Gastrocnemius medialis (tissue), 4 donors: ENCODE measurements at regions not wholly inside any gene's neighbourhood (a gene's known extent, or its start where the extent isn't known, plus 50 kb on each side); places are given as distances from the start of the nearest gene placed in this dataset.

Experiments used
- ATAC-seq, 2 donors: fragments of 150-250 bp; one replicate each; pipeline ENCODE4 v1.9.1; 2016
- DNase-seq, 2 donors: peaks; one replicate each; pipeline ENCODE4 v3.0.0-alpha.2; 2019
- H3K27ac ChIP-seq, 4 donors: fragments of 200-600 bp; sonication (generic); 1 replicate in 1 of 4; 2 replicates in 3 of 4; pipeline ENCODE4 v1.5.1; 2016 to 2018; ENCODE audit warnings: mild to moderate bottlenecking in 2 of 4, moderate library complexity in 1 of 4
- H3K27me3 ChIP-seq, 3 donors: fragments of 200-600 bp; sonication (generic) in 2 of 3; 1 replicate in 1 of 3; 2 replicates in 2 of 3; pipeline versions ENCODE4 v1.5.1 to v1.6.0; 2016 to 2019; ENCODE audit warnings: mild to moderate bottlenecking in 1 of 3, moderate library complexity in 1 of 3
- H3K36me3 ChIP-seq, 2 donors: fragments of 200-600 bp; sonication (generic) in 1 of 2; one replicate each; pipeline ENCODE4 v1.5.1; 2017 to 2018
- H3K4me1 ChIP-seq, 2 donors: fragments of 200-600 bp; sonication (generic) in 1 of 2; one replicate each; pipeline ENCODE4 v1.5.1; 2016 to 2017; ENCODE audit warnings: mild to moderate bottlenecking in 2 of 2
- H3K4me3 ChIP-seq, 4 donors: fragments of 200-600 bp; sonication (generic) in 3 of 4; 1 replicate in 1 of 4; 2 replicates in 3 of 4; pipeline ENCODE4 v1.5.1; 2016 to 2019; ENCODE audit warnings: mild to moderate bottlenecking in 2 of 4
- H3K9me3 ChIP-seq, 3 donors: fragments of 200-600 bp; sonication (generic) in 2 of 3; 1 replicate in 1 of 3; 2 replicates in 2 of 3; pipeline ENCODE4 v1.5.1; 2016 to 2019
- CTCF ChIP-seq, 5 experiments: fragments of 450-650 bp in 3 of 5; fragments of 200-600 bp in 2 of 5; sonication (generic) in 2 of 5; IDR thresholded peaks in 4 of 5; conservative IDR thresholded peaks in 1 of 5; 1 replicate in 4 of 5; 2 replicates in 1 of 5; pipeline ENCODE4 v1.5.1; 2016 to 2019; ENCODE audit warnings: antibody characterized with exemption in 5 of 5, mild to moderate bottlenecking in 3 of 5, moderate library complexity in 3 of 5
- POLR2A ChIP-seq, 2 donors: fragments of 450-650 bp; IDR thresholded peaks; one replicate each; pipeline ENCODE4 v1.6.1; 2017; ENCODE audit warnings: antibody characterized with exemption in 2 of 2, mild to moderate bottlenecking in 2 of 2, moderate library complexity in 2 of 2
- in situ Hi-C, 4 donors: fragments of 200-750 bp; cut with MboI; loops; one replicate each; pipeline versions ENCODE4 v1.15.0 to v1.8.0; 2017; ENCODE audit warnings: low sequenced_read_pairs in 4 of 4
- intact Hi-C: fragments of 100-400 bp; cut with DNase I; formaldehyde crosslinking; loops from one replicate; pipeline ENCODE4 v1.15.1; 2023; ENCODE audit warnings: low total_unique reads

GRCh38 chr7:94094298-94094697 is 90.1 kb upstream of the BET1 start:
- ATAC-seq (no peak), DNase-seq (no peak)
- H3K27ac ChIP-seq: no peak overlapping the region
- no peak overlapping the region for H3K4me3 ChIP-seq
- no peaks in the 10 kb centered on the region for H3K4me1 ChIP-seq
- H3K27me3 ChIP-seq: no peaks in the 10 kb centered on the region
- TF ChIP-seq POLR2A (IDR thresholded peaks at IDR 0.05): no peak
- no peak for TF ChIP-seq CTCF (IDR thresholded peaks at IDR 0.05 in 4 of 5, conservative IDR thresholded peaks at IDR 0.05 in 1 of 5)
- H3K36me3 ChIP-seq: no peaks in the 10 kb centered on the region
- in situ Hi-C loops: loop anchor here in 2 of 4 donors (25.0 kb wide), 1 partner anchor 207 kb away; the partner anchor contains the start of gene TFPI2 (in 2 of the 2)
- H3K9me3 ChIP-seq: no peaks in the 10 kb centered on the region
- intact Hi-C loops: no loop called here

GRCh38 chr7:94095316-94096009 is 91.3 kb upstream of the BET1 start:
- H3K36me3 ChIP-seq: no peaks in the 10 kb centered on the region
- intact Hi-C loops: no loop called here
- no peak for DNase-seq
- H3K27ac ChIP-seq: no peak overlapping the region
- in situ Hi-C loops: loop anchor here in 2 of 4 donors (25.0 kb wide), 1 partner anchor 208 kb away; the partner anchor contains the start of gene TFPI2 (in 2 of the 2)
- H3K4me1 ChIP-seq: no peaks in the 10 kb centered on the region
- H3K4me3 ChIP-seq: no peak overlapping the region
- no peaks in the 10 kb centered on the region for H3K9me3 ChIP-seq
- no peak for ATAC-seq
- TF ChIP-seq POLR2A (IDR thresholded peaks at IDR 0.05): no peak
- TF ChIP-seq CTCF (IDR thresholded peaks at IDR 0.05 in 4 of 5, conservative IDR thresholded peaks at IDR 0.05 in 1 of 5): no peak
- no peaks in the 10 kb centered on the region for H3K27me3 ChIP-seq

GRCh38 chr7:94099679-94100078 is 95.5 kb upstream of the BET1 start:
- H3K4me1 ChIP-seq: no peaks in the 10 kb centered on the region
- H3K36me3 ChIP-seq: no peaks in the 10 kb centered on the region
- H3K9me3 ChIP-seq: no peaks in the 10 kb centered on the region
- DNase-seq (no peak), ATAC-seq (no peak)
- in situ Hi-C loops: loop anchor here in 2 of 4 donors (25.0 kb wide), 1 partner anchor 212 kb away; the partner anchor contains the start of gene TFPI2 (in 2 of the 2)
- intact Hi-C loops: no loop called here
- no peak overlapping the region for H3K27ac ChIP-seq
- TF ChIP-seq CTCF (IDR thresholded peaks at IDR 0.05 in 4 of 5, conservative IDR thresholded peaks at IDR 0.05 in 1 of 5) (no peak), POLR2A (IDR thresholded peaks at IDR 0.05) (no peak)
- no peaks in the 10 kb centered on the region for H3K27me3 ChIP-seq
- no peak overlapping the region for H3K4me3 ChIP-seq

- DNase-seq (no peak), ATAC-seq (no peak)
- Histone ChIP-seq H3K36me3 (no peaks in the 10 kb centered on the region), H3K4me3 (no peak overlapping the region), H3K9me3 (no peaks in the 10 kb centered on the region), H3K27ac (no peak overlapping the region), H3K27me3 (no peaks in the 10 kb centered on the region), H3K4me1 (no peaks in the 10 kb centered on the region)
- in situ Hi-C loops: no loop called here
- intact Hi-C loops: no loop called here
- TF ChIP-seq POLR2A (IDR thresholded peaks at IDR 0.05) (no peak), CTCF (IDR thresholded peaks at IDR 0.05 in 4 of 5, conservative IDR thresholded peaks at IDR 0.05 in 1 of 5) (no peak)
Observed at GRCh38 chr7:94100723-94101345, 96.7 kb upstream of the BET1 start.
